ENCODE measurements at regions not wholly inside any gene's neighbourhood (a gene's known extent, or its start where the extent isn't known, plus 50 kb on each side); places are given as distances from the start of the nearest gene placed in this dataset.

GRCh38 chr20:57118107-57118769 is 148.2 kb downstream of the BMP7 start:
- no peak for TF ChIP-seq CTCF (IDR thresholded peaks at IDR 0.05 in 2 of 3, conservative IDR thresholded peaks at IDR 0.05 in 1 of 3; ENCODE audit: borderline replicate concordance in 1 of 3, insufficient read depth in 1 of 3, low read depth in 2 of 3, low read length in 2 of 3)
- TF ChIP-seq RAD21 (IDR thresholded peaks at IDR 0.05; ENCODE audit: low read depth): no peak
- TF ChIP-seq ZBTB33 (IDR thresholded peaks at IDR 0.05; ENCODE audit: extremely low read depth, insufficient replicate concordance, low read length): no peak
- no peak for TF ChIP-seq CEBPB (IDR thresholded peaks at IDR 0.05; ENCODE audit: low read depth)
